ENCODE measurements at regions not wholly inside any gene's neighbourhood (a gene's known extent, or its start where the extent isn't known, plus 50 kb on each side); places are given as distances from the start of the nearest gene placed in this dataset.

- no peak for TF ChIP-seq EZH2phosphoT487 (IDR thresholded peaks at IDR 0.05; ENCODE audit: insufficient read depth, low read depth)
- TF ChIP-seq EZH2 (IDR thresholded peaks at IDR 0.05; ENCODE audit: insufficient read depth, poor library complexity, severe bottlenecking) = no peak
These were observed 1044.0 kb upstream of the ADGRL4 start for GRCh38 chr1:80050523-80050922.

Measured in GM23248 (cell line).